ENCODE measurements at regions not wholly inside any gene's neighbourhood (a gene's known extent, or its start where the extent isn't known, plus 50 kb on each side); places are given as distances from the start of the nearest gene placed in this dataset.
A peak's percentile ranks its signal among the peaks of the same experiment; 100 is the strongest.

DNA sequence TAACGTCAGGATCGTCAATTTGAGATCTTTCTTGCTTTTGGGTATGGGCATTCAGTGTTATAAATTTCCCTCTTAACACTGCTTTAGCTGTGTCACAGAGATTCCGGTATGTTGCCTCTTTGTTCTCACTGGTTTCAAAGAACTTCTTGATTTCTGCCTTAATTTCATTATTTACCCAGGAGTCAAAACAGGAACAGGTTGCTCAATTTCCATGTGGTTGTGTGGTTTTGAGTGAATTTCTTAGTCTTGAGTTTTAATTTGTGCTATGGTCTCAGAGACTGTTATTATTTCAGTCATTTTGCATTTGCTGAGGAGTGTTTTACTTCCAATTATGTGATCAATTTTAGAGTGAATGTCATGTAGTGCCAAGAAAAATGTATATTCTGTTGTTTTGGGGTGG is 153.1 kb downstream of the PCDH17 start:
- DNase-seq (ENCODE audit: low read depth), result no peak

DNA sequence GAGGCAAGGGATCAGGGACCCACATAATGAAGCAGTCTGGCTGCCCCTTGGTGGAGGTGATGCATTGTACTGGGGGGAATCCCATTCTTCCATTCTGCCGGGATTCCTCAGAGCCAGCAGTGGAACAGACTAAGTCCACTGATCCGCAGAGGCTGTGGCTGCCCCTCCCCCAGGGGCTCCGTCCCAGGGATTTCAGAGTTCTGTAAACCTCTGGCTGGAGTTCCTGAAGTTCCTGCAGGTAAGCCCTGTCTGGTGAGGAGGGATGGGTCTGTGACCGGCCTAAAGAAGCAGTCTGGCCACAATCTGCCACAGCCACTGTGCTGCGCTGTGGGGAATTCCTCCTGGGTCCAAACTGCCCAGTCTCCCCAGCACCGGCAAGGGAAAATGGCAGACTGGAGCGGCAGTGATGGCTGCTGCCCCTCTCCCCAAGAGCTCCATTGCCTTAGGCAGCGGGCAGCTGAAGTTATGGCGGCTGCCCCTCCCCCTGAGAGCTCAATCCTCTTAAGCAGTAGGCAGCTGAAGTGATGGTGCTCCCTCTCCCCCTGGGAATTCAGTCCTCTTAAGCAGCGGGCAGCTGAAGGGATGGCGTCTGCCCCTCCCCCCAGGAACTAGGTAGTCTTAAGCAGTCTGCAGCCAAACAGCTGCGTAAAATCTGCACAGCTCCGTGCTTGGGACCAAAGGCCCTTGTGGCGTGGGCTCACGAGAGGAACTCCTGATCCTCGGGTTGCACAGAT is 155.7 kb downstream of the PCDH17 start:
- DNase-seq (ENCODE audit: low read depth), result no peak

DNA sequence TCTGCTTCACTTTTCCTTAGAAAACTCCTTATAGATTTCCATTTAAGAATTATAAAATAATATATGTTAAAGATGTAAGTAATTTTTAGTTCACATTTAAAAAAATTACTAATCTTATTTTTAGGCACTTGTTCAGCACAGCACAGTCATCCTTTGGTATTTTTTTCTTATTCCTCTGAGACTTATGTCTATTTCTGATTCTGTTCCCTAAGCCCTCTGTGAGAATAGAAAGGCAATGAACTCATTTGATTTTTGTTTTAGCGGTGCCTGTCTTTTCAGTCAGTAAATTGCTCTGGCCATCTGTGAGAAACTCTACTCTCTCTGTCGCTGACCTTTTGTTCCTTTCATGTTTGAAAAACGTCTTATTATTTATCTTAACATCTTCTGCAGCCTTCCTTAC is 168.1 kb downstream of the PCDH17 start:
- DNase-seq (ENCODE audit: low read depth), result no peak

DNA sequence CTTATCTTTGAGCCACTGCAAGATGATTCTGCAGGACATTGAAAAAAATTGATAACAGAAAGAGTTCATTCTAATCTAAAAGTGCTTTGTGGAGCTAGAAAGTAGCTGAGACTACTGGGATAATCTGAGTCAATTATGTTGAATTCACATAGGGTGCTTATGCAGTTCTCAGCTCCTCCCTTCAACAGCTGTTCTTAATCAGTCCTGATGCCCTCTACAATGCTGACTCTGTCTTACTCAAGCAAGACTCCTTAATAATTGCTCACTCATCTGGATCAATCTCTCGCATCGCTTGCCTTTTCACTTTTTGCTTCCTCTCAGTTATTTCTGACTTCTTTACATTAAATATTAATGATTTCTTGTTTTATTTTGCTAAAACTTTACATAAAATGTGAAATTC is 182.1 kb downstream of the PCDH17 start:
- no peak for DNase-seq (ENCODE audit: low read depth)

DNA sequence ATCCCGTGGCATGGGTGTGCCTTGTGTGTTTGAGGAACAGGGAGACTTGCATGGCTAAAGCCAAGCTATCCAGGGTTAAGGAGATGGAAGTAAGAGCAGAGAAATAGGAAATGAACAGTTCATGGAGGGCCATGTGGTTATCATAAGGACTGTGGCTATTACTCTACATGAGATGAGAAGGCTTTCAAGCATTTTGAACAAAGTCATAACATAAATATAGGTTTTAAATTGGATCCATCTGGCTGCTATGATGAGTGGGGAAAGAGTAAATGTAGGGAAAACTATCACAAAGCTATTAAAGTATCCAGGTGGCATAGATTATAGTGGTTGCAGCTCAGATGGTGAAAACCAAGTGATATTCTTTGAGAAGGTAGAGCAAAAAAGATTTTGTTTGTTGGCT is 184.1 kb downstream of the PCDH17 start:
- DNase-seq (ENCODE audit: low read depth), result no peak

DNA sequence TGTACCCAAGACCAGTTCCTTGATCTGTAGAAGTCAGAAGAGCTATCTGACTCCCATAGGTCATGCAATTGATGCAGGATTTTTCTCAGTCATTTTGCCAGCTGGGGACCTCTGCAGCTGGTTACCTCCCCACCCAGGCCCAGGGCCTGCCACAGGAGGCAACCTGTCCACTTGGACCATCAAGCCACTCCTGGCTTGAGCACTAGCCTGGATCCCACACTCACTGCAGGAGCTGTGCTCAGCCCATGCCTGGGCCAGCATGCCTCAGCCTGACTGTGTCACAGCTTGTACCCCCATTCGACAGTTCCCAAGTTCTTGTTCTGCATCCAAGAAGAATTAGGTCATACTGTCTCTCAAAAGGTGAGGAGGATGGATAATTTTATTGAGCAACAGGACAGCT is 189.4 kb downstream of the PCDH17 start:
- no peak for DNase-seq (ENCODE audit: low read depth)

DNA sequence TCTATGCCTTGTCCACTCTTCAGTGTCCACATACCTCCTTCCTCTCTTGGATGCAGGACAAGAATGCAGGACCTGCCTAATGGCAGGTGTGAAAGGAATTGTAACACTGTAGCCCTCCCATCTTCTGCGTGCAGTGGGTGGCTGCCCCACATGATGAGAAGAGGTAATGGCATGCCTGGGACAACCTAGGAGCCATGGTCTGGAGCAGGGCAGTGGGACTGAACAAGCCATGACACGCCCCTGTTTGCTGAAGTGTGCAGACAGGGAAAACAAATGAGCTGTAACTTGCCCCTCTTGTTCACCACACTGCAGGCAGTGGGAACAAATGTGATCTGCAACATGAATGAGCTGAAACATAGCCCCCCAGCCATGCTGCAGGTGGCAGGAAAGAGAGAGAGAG is 192.2 kb downstream of the PCDH17 start:
- no peak for DNase-seq (ENCODE audit: low read depth)

DNA sequence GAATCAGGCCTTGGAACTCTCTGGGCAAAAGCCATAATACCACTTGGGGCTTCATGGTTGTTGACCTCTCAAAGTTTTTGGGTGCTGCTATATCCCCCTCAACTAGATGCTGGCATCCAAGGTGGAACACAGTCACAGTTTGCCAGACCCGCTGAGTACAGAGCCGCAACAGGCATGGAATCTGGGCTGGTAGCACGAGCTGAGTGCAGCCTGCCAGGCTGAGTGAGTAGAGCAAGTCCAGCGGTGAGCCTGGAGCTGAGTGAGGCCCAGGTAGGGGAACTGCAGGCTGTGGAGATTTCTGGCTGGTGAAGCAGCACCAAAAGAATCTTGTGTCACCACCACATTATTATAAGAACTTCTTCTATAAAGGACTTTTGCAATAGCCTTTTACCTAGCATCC is 192.6 kb downstream of the PCDH17 start:
- no peak for DNase-seq (ENCODE audit: low read depth)

DNA sequence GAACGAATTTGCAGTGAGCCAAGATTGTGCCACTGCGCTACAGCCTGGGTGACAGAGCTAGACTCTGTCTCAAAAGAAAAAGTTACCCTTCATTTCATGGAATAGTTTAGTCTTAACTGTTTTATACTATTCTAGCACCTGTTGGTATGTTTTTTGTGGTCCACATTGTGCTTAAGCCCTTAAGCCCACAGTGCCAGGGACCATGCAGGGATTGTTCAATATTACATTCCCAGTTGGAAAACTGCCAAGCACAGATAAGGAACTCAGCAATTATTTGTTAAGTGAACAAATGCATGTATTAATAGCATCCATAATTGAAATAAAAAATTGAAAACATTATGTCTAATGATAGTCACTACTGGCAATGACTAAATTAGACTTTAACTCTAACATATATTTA is 193.5 kb downstream of the PCDH17 start:
- no peak for DNase-seq (ENCODE audit: low read depth)

DNA sequence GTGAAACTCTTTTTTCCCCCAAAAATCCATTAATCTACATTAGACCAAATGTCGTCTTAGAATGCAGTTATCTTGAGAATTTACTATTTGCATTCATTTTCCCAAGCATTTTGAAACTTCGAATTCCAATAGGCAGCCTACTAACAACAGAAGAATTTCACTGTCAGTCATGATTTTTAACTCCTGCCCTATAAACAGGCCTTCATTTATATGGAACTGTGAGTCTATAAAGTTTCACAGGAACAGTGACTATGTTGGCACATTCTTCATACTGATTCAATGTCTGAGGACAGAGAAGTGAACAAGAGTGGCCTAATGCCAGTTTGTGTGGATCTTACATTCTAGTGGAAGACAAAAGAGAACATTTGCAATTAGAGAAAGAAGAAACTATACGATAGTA is 198.0 kb downstream of the PCDH17 start:
- DNase-seq (ENCODE audit: low read depth), result peak; percentile 2

DNA sequence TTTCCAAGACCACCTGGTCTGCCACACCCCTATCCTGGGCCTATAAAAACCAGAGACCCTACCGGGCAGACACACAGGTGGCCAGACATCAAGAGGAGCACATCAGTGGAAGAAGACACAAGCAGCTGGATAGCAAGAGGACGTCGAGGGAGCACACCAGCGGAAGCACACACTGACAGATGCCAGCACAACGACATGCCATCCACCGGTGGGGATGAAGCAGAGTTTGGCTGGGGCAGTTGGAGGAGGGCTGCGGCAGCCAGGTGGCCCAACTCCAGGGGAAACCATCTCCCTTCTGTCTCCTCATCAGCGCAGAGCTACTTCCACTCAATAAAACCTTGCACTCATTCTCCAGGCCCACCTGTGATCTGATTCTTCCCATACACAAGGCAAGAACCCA is 200.6 kb downstream of the PCDH17 start:
- DNase-seq (ENCODE audit: low read depth), result no peak

DNA sequence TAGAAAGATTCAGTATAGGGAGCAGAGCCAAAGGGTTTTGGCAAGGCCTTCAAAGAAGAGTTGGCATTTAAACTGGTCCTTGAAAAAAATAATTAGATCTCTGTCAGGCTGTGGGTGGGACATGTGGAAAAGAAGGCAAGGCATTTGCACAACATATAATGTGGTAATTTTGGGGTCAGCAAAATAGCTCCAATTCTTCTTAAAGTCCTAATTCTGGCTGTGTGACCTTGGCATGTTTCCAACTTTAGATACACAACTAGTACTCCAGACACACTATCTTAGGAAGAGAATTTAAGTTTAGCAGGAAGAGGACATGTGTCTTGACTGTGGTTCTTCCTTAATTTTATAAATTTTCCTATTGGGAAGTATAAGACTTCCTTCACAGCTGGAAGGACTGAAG is 206.3 kb downstream of the PCDH17 start:
- DNase-seq (ENCODE audit: low read depth), result no peak

DNA sequence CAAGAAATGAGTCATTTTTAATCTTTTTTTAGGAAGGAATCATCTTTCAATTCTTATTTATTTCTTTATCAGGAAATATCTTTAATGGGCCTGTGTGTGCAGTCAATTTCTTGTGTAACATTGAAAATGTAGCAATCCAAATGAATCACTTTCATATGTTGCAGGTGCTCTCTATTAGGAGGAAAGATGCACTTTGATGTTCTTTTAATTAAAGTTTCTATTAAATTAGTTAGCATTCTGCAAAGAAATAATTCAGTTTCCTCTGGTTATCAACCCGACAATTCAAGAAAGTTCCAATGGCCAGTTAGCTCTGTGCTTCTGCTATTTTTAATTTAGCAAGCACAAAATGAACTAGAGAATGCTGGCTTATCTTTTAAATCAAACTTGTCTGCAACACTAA is 212.0 kb downstream of the PCDH17 start:
- no peak for DNase-seq (ENCODE audit: low read depth)

DNA sequence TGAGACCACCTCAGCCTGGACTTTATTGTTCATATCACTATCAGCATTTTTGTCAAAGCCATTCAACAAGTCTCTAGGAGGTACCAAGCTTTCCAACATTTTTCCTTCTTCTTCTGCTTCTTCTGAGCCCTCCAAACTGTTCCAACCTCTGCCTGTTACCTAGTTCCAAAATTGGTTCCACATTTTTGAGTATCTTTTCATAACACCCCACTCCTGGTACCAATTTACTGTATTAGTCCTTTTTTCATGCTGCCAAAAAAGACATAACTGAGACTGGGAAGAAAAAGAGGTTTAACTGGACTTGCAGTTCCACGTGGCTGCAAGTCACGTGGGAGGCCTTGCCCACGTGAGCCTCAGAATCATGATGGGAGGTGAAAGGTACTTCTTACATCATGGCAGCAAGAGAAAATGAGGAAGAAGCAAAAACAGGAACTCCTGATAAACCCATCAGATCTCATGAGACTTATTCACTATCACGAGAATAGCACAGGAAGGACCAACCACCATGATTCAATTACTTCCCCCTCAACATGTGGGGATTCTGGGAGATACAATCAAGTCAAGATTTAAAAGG is 215.1 kb downstream of the PCDH17 start:
- no peak for DNase-seq (ENCODE audit: low read depth)

DNA sequence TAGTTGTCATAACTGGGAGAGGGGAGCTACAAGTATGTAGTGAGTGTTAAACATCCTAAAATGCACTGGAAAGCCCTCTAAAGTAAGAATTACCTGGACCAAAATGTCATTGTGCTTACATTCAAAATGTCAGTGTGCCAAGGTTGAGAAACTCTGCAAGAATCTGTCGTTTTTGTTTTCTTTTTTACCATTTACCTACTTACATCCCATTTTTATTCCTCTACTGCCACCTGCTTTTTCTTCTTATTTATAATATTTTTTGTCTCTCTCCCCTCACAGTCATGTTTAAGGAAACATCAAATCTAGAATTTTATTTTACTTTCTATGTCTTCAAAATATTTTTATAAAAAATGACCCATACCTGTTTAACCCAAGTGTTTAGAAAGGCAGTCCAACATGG is 226.4 kb downstream of the PCDH17 start:
- DNase-seq (ENCODE audit: low read depth), result no peak

DNA sequence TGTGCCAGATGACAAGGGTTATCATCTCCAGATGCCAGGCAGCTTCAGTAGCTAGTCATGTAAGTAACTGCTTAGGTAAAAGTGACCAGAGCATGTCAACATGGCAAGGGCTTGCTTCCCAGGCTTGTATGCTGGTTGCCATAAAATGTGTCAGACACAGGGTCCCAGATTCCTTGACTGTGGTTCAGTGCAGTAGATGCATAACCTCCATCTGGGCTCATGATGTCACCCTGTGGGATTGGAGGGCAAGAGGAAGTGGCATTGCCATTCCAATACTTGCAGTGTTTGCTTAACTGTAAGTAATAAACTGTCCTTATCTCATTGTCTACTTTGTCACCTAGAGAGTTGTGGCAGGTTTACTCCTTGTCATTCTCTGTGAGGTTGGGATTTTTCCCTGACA is 226.8 kb downstream of the PCDH17 start:
- DNase-seq (ENCODE audit: low read depth), result peak; percentile 33

DNA sequence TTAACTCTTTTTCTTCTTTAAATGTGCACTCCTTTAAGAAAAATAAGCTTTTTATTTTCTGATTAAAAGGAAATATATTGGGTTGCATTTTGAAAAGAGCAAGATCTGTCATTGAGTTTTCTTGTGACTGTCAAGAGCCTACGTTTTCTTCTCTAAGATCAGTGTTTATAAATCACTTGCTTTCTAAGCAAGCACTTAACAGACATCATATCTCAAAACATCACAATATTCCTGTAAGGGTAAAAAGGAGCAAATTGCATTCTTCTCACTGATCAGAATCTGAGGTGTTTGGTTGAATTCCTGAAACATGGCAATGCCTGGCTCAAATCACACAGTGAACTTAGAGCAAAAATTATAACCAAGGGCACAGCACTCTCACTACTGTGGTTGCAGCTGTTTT is 231.3 kb downstream of the PCDH17 start:
- no peak for DNase-seq (ENCODE audit: low read depth)

DNA sequence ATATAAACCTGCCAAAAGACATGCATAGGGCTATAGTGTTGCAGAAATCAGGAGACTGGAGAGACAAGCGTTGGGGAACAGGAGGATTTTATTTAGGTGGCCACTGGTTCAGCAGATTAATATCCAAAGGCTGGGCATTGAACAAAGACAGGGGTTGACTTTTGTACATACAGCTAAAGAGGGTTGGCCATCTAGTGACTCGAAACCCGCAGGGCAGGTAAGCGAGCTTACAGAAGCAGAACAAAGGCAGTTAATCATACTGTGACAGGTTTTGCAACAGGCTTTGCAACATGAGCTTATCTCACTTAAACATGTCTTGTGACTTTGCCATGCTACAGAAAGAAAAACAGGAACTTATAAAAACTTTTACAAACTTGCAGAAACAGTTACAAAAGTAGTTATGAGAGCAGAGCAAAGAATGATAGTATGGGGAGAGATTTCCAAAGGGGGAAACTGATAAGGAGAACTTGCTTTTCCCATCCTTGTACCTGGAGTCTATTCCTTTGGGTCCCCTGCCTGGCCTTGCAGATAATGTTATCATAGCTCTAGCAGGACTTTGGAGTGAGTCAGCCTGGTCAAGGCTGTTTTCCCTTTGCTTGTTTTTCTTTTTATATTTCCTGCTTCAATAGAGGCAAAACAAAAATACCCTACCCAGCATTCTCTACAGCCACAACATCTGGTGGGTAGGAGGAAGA is 234.2 kb downstream of the PCDH17 start:
- DNase-seq (ENCODE audit: low read depth), result no peak

DNA sequence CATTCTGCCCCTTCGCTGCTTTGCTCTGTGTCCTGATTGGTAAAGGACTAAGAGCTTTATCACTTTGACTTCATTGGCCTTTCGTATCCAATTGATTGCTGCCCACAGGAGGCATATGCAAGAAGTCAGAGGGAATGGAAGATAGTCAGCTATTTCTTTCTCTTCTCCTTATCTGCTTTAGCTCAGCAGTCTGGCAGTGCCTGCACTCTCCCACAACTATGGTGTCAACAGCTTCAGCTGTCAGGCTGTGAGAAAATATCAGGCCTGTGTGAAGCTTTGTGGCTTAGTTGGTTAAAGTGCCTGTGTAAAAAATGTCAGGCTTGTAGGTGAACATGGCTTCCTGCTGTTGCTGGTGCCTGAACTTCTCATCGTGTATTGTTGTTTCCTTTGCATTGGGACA is 243.0 kb downstream of the PCDH17 start:
- no peak for DNase-seq (ENCODE audit: low read depth)

DNA sequence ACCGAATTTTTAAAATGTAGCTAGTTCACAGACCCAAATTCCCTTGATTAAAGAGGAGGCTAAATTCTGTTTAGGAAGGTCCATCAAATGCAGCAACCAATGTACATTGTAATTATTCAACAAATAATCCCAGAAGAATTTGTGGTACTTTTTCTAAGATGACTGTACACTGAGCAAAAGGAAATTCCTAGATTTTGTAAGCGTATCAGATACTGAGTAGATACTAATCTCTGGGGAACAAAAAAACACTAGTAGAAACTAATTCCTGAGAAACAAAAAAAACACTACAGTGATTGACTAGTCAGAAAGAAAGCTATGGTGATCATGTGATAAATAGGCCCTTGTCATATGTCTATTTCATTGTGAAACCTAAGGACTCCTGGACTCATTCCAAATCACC is 246.1 kb downstream of the PCDH17 start:
- DNase-seq (ENCODE audit: low read depth), result no peak

DNA sequence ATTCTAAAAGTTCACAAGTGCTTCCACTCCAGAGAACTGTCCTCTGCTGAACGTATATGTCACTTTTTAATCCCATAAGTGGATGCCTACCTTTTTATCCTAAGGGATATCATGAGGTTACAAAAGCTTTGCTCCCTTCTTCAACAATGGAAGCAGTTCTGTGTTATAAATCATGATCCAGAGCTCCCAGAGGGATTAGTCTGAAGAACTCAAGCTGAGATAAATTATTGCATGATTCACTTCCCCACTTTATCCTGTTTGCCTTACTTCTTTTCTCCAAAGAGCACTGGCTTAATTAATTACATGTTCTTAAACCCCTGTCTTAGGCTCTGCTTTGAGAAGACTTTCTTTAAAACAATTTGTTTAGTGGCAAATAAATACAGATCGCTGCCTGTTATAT is 246.7 kb downstream of the PCDH17 start:
- no peak for DNase-seq (ENCODE audit: low read depth)

DNA sequence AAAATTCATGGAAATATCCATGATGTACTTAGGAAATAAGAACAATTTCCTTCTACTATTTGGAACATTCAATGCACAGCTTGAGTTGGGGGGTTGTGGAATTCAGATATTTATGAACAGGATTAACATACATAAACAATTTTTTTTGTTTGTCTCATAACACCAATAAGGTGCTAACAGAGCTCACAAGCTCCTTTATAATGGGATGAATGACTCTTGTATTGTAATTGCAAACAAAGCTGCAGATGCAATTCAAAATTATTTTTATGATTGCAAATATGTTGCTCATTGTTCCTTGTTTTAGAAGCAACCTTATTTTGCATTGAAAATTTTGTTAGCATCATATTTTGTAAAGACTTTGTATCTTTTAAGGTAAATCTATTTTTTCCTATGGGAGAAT is 265.7 kb downstream of the PCDH17 start:
- no peak for DNase-seq (ENCODE audit: low read depth)

DNA sequence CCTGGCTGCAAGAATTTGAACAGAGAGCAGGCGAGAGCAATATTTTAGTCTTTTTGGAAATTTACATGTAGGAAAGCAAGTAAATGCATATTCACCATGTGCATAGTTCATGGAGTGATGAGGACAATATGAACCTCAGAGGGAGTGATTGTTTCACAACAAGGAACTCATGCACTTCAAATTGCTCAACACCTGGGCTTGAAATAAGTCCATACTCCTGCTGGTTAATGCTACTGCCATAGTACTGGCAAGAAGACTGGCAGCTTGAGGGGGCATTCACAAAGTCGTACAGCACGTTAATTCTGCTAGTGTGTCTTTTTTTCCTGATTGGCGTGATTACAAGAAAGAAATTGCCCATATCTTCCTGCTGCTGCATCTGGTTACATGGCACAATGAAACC is 267.6 kb downstream of the PCDH17 start:
- DNase-seq (ENCODE audit: low read depth), result no peak
